GM23338 (cell line): ENCODE measurements at regions not wholly inside any gene's neighbourhood (a gene's known extent, or its start where the extent isn't known, plus 50 kb on each side); places are given as distances from the start of the nearest gene placed in this dataset.

Source experiments
- ATAC-seq: fragments of 200-7000 bp; cut with Tn5 transposase; 3 replicates; pipeline ENCODE4 v1.9.1; 2020
- DNase-seq: peaks from one replicate; pipeline ENCODE4 v3.0.0-alpha.2; 2015; ENCODE audit warnings: low spot score
- H2AFZ ChIP-seq: fragments of 200-600 bp; sonication (generic); 2 replicates; pipeline ENCODE4 v1.8.0; 2016; ENCODE audit warnings: antibody characterized with exemption, mild to moderate bottlenecking, moderate library complexity
- H3F3A ChIP-seq: fragments of 200-600 bp; sonication (generic); replicated peaks from 2 replicates; pipeline ENCODE4 v1.8.0; 2017; ENCODE audit warnings: antibody characterized with exemption, mixed run types, low read depth
- H3K27ac ChIP-seq: fragments of 200-600 bp; sonication (generic); 2 replicates; pipeline ENCODE4 v1.6.1; 2016; ENCODE audit warnings: low read depth
- H3K27me3 ChIP-seq: fragments of 200-600 bp; sonication (generic); 2 replicates; pipeline ENCODE4 v1.8.0; 2016; ENCODE audit warnings: mild to moderate bottlenecking, mixed run types, moderate library complexity; ENCODE audit not compliant: insufficient read depth
- H3K36me3 ChIP-seq: fragments of 200-600 bp; sonication (generic); 2 replicates; pipeline ENCODE4 v1.8.0; 2016; ENCODE audit warnings: mild to moderate bottlenecking; ENCODE audit not compliant: insufficient read depth
- H3K4me1 ChIP-seq: fragments of 200-600 bp; sonication (generic); 2 replicates; pipeline ENCODE4 v1.8.0; 2016; ENCODE audit warnings: mild to moderate bottlenecking, moderate library complexity; ENCODE audit not compliant: insufficient read depth
- H3K4me2 ChIP-seq: fragments of 200-600 bp; sonication (generic); 2 replicates; pipeline ENCODE4 v1.7.1; 2017; ENCODE audit warnings: mixed run types
- H3K4me3 ChIP-seq: fragments of 200-600 bp; sonication (generic); 2 replicates; pipeline ENCODE4 v1.6.1; 2016; ENCODE audit warnings: mixed run types
- H3K79me2 ChIP-seq: fragments of 200-600 bp; sonication (generic); replicated peaks from 2 replicates; pipeline ENCODE4 v1.8.0; 2017; ENCODE audit warnings: mild to moderate bottlenecking; ENCODE audit not compliant: insufficient read depth
- H3K9me2 ChIP-seq: fragments of 200-600 bp; sonication (generic); 2 replicates; pipeline ENCODE4 v1.8.0; 2017; ENCODE audit not compliant: insufficient read depth
- H4K20me1 ChIP-seq: fragments of 200-600 bp; sonication (generic); replicated peaks from 2 replicates; pipeline ENCODE4 v1.8.0; 2017; ENCODE audit warnings: mild to moderate bottlenecking; ENCODE audit not compliant: insufficient read depth
- H3K27ac Mint-ChIP-seq: 2 replicates; pipeline ENCODE4 v1.8.0; 2020; ENCODE audit warnings: inconsistent platforms, mild to moderate bottlenecking, moderate library complexity, mixed read lengths
- H3K27me3 Mint-ChIP-seq: 3 replicates; pipeline ENCODE4 v1.8.0; 2022; ENCODE audit warnings: low read depth, mild to moderate bottlenecking, moderate library complexity, mixed read lengths, inconsistent platforms; ENCODE audit not compliant: insufficient read depth, poor library complexity
- H3K36me3 Mint-ChIP-seq: 3 replicates; pipeline ENCODE4 v1.8.0; 2021; ENCODE audit warnings: low read depth, mild to moderate bottlenecking, inconsistent platforms, moderate library complexity, mixed read lengths
- H3K4me1 Mint-ChIP-seq: 3 replicates; pipeline ENCODE4 v1.8.0; 2020; ENCODE audit warnings: mild to moderate bottlenecking, inconsistent platforms, mixed read lengths
- H3K4me3 Mint-ChIP-seq: 3 replicates; pipeline ENCODE4 v1.8.0; 2021; ENCODE audit warnings: moderate library complexity, mild to moderate bottlenecking, inconsistent platforms, mixed read lengths
- H3K9me3 Mint-ChIP-seq: 3 replicates; pipeline ENCODE4 v1.8.0; 2020; ENCODE audit warnings: moderate library complexity, mild to moderate bottlenecking, inconsistent platforms, mixed read lengths
- EZH2phosphoT487 ChIP-seq: fragments of 200-600 bp; sonication (generic); IDR thresholded peaks from one replicate; pipeline ENCODE4 v1.8.1; 2018; ENCODE audit warnings: antibody characterized with exemption; ENCODE audit not compliant: unreplicated experiment
- JUNB ChIP-seq: IDR thresholded peaks from one replicate; pipeline ENCODE4 v1.6.1; 2016; ENCODE audit warnings: antibody characterized with exemption; ENCODE audit not compliant: unreplicated experiment
- POLR2AphosphoS5 ChIP-seq: IDR thresholded peaks from 2 replicates; pipeline ENCODE4 v1.6.1; 2016; ENCODE audit warnings: antibody characterized with exemption, low read depth
- STAT1 ChIP-seq: IDR thresholded peaks from one replicate; pipeline ENCODE4 v1.6.1; 2016; ENCODE audit warnings: antibody characterized with exemption; ENCODE audit not compliant: unreplicated experiment
- ZNF331 ChIP-seq: fragments of 250-450 bp; sonication (Bioruptor Pico); IDR thresholded peaks from 2 replicates; pipeline ENCODE4 v1.5.0; 2020; ENCODE audit warnings: low read depth, mild to moderate bottlenecking, moderate library complexity
- TF ChIP-seq, protein P1 (sequence below): IDR thresholded peaks from 2 replicates; pipeline ENCODE4 v1.6.1; 2016; ENCODE audit warnings: antibody characterized with exemption
- TF ChIP-seq, protein P2 (sequence below): fragments of 250-450 bp; sonication (Bioruptor Pico); IDR thresholded peaks from 2 replicates; pipeline ENCODE4 v1.5.0; 2020; ENCODE audit warnings: mild to moderate bottlenecking, moderate library complexity
- TF ChIP-seq, protein P3 (sequence below), 2 experiments: fragments of 200-600 bp in 1 of 2; sonication (generic) in 1 of 2; conservative IDR thresholded peaks; 2 replicates each; pipeline versions ENCODE4 v1.5.1 to v1.6.1; 2016 to 2017; ENCODE audit warnings: antibody characterized with exemption in 2 of 2, low read depth in 2 of 2, mild to moderate bottlenecking in 2 of 2, moderate library complexity in 1 of 2

DNA sequence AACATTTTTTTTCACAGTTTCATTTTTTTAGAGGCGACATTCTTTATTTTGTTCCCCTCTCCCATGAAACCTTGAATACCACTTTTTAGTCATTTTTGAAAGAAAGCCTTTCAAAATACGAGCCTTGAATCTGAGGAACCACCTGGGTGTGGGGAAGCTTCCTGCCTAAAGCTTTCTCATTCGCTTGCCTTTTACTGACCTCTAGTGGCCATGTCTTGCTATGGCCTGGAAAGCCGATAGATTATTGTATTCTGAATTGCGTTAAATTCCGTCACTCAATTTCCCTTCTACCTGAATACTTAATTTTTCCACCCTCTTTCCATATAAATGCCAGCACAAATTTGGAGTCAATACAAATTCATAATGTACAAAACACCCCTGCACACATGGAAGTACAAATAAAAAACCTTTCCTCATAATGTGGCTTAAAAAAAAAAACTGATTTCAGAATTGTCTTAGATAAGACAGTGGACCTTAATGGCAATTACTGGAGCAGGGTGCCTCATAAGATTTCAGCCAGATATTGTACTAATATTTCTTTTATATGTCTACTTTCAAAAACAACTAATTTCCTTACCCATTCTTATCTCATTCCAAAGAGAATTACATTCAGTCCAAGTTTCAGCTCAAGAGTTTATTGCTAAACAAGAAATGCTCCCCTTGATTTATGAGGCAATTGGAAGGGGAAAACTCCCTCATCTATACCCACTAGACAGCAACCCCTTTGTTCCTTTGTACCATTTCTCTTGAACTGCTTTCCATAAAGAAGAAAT, 217.9 kb downstream of the CENPC start:
- H3K4me1 ChIP-seq, result no peaks in the 10 kb centered on the region
- ATAC-seq, result peak; percentile 88
- H3K27me3 ChIP-seq, result no peaks in the 10 kb centered on the region
- Mint-ChIP-seq H3K27me3 (no peaks in the 10 kb centered on the region), H3K4me1 (peaks cover 13% of the 10 kb centered on the region), H3K9me3 (peaks cover 22% of the 10 kb centered on the region), H3K36me3 (peaks cover 9% of the 10 kb centered on the region; the same call in 2 of the 3 replicates), H3K27ac (no peak overlapping the region), H3K4me3 (no peak overlapping the region)
- H3K79me2 ChIP-seq, result no peaks in the 10 kb centered on the region
- peak; percentile 91 for DNase-seq
- no peak overlapping the region for H3K27ac ChIP-seq
- TF ChIP-seq ZNF331 (CRISPR knock-in tag), result no peak
- no peak for TF ChIP-seq POLR2AphosphoS5
- TF ChIP-seq JUNB, result no peak
- TF ChIP-seq, protein P1, sequence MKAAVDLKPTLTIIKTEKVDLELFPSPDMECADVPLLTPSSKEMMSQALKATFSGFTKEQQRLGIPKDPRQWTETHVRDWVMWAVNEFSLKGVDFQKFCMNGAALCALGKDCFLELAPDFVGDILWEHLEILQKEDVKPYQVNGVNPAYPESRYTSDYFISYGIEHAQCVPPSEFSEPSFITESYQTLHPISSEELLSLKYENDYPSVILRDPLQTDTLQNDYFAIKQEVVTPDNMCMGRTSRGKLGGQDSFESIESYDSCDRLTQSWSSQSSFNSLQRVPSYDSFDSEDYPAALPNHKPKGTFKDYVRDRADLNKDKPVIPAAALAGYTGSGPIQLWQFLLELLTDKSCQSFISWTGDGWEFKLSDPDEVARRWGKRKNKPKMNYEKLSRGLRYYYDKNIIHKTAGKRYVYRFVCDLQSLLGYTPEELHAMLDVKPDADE, result no peak
- TF ChIP-seq, protein P2, sequence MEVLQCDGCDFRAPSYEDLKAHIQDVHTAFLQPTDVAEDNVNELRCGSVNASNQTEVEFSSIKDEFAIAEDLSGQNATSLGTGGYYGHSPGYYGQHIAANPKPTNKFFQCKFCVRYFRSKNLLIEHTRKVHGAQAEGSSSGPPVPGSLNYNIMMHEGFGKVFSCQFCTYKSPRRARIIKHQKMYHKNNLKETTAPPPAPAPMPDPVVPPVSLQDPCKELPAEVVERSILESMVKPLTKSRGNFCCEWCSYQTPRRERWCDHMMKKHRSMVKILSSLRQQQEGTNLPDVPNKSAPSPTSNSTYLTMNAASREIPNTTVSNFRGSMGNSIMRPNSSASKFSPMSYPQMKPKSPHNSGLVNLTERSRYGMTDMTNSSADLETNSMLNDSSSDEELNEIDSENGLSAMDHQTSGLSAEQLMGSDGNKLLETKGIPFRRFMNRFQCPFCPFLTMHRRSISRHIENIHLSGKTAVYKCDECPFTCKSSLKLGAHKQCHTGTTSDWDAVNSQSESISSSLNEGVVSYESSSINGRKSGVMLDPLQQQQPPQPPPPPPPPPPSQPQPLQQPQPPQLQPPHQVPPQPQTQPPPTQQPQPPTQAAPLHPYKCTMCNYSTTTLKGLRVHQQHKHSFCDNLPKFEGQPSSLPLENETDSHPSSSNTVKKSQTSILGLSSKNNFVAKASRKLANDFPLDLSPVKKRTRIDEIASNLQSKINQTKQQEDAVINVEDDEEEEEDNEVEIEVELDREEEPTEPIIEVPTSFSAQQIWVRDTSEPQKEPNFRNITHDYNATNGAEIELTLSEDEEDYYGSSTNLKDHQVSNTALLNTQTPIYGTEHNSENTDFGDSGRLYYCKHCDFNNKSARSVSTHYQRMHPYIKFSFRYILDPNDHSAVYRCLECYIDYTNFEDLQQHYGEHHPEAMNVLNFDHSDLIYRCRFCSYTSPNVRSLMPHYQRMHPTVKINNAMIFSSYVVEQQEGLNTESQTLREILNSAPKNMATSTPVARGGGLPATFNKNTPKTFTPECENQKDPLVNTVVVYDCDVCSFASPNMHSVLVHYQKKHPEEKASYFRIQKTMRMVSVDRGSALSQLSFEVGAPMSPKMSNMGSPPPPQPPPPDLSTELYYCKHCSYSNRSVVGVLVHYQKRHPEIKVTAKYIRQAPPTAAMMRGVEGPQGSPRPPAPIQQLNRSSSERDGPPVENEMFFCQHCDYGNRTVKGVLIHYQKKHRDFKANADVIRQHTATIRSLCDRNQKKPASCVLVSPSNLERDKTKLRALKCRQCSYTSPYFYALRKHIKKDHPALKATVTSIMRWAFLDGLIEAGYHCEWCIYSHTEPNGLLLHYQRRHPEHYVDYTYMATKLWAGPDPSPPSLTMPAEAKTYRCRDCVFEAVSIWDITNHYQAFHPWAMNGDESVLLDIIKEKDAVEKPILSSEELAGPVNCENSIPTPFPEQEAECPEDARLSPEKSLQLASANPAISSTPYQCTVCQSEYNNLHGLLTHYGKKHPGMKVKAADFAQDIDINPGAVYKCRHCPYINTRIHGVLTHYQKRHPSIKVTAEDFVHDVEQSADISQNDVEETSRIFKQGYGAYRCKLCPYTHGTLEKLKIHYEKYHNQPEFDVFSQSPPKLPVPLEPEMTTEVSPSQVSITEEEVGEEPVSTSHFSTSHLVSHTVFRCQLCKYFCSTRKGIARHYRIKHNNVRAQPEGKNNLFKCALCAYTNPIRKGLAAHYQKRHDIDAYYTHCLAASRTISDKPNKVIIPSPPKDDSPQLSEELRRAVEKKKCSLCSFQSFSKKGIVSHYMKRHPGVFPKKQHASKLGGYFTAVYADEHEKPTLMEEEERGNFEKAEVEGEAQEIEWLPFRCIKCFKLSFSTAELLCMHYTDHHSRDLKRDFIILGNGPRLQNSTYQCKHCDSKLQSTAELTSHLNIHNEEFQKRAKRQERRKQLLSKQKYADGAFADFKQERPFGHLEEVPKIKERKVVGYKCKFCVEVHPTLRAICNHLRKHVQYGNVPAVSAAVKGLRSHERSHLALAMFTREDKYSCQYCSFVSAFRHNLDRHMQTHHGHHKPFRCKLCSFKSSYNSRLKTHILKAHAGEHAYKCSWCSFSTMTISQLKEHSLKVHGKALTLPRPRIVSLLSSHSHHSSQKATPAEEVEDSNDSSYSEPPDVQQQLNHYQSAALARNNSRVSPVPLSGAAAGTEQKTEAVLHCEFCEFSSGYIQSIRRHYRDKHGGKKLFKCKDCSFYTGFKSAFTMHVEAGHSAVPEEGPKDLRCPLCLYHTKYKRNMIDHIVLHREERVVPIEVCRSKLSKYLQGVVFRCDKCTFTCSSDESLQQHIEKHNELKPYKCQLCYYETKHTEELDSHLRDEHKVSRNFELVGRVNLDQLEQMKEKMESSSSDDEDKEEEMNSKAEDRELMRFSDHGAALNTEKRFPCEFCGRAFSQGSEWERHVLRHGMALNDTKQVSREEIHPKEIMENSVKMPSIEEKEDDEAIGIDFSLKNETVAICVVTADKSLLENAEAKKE (CRISPR knock-in tag), result no peak
- TF ChIP-seq STAT1, result no peak
- no peak for TF ChIP-seq EZH2phosphoT487
- TF ChIP-seq, protein P3, sequence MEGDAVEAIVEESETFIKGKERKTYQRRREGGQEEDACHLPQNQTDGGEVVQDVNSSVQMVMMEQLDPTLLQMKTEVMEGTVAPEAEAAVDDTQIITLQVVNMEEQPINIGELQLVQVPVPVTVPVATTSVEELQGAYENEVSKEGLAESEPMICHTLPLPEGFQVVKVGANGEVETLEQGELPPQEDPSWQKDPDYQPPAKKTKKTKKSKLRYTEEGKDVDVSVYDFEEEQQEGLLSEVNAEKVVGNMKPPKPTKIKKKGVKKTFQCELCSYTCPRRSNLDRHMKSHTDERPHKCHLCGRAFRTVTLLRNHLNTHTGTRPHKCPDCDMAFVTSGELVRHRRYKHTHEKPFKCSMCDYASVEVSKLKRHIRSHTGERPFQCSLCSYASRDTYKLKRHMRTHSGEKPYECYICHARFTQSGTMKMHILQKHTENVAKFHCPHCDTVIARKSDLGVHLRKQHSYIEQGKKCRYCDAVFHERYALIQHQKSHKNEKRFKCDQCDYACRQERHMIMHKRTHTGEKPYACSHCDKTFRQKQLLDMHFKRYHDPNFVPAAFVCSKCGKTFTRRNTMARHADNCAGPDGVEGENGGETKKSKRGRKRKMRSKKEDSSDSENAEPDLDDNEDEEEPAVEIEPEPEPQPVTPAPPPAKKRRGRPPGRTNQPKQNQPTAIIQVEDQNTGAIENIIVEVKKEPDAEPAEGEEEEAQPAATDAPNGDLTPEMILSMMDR (conservative IDR thresholded peaks at IDR 0.05; ENCODE audit: low read depth in 2 of 2), result peak; percentile 94 to 96
- H3K9me2 ChIP-seq, result no peaks in the 10 kb centered on the region
- H3K36me3 ChIP-seq, result no peaks in the 10 kb centered on the region
- no peaks in the 10 kb centered on the region for H4K20me1 ChIP-seq
- no peaks in the 10 kb centered on the region for H3F3A ChIP-seq
- H3K4me3 ChIP-seq, result no peak overlapping the region
- H3K4me2 ChIP-seq, result no peak overlapping the region
- H2AFZ ChIP-seq, result no peak overlapping the region
